ENCODE measurements at regions not wholly inside any gene's neighbourhood (a gene's known extent, or its start where the extent isn't known, plus 50 kb on each side); places are given as distances from the start of the nearest gene placed in this dataset.

DNA sequence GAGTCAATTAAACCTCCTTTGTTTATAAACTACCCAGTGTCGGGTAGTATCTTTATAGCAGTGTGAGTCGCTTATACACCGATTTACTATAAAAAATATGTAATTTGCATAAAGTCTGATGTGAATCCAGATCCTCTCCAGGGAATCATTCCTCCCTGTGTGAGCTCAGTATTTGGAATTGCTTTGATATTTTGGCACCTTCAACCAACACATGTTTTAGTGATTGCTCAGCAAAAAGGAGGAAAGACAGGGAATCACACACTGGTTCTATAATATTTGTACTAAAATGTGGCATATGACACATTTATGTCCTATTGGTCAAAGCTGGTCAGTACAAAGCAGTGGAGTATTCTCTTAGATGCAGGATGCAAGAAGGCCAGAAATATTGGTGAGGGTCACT, 703.9 kb upstream of the ATXN7L3B start:
- TF ChIP-seq CTCF (conservative IDR thresholded peaks at IDR 0.05) (no peak), EZH2 (IDR thresholded peaks at IDR 0.05; ENCODE audit: low read depth) (no peak)
